OCI-LY1 (cell line): ENCODE measurements at regions not wholly inside any gene's neighbourhood (a gene's known extent, or its start where the extent isn't known, plus 50 kb on each side); places are given as distances from the start of the nearest gene placed in this dataset.

Experiments
- H2AFZ ChIP-seq: fragments of 200-600 bp; sonication (generic), shearing (Covaris generic); 2 replicates; pipeline ENCODE4 v1.6.0; 2014; ENCODE audit warnings: antibody characterized with exemption, mild to moderate bottlenecking, low read length
- H3F3A ChIP-seq: fragments of 200-600 bp; sonication (generic), shearing (Covaris generic); 2 replicates; pipeline ENCODE4 v1.6.0; 2014; ENCODE audit warnings: mild to moderate bottlenecking, antibody characterized with exemption, low read length, moderate library complexity; ENCODE audit not compliant: insufficient read depth
- H3K27ac ChIP-seq: fragments of 200-600 bp; sonication (generic); 2 replicates; pipeline ENCODE4 v1.5.1; 2014; ENCODE audit warnings: low read length, mixed run types, mild to moderate bottlenecking, low read depth; ENCODE audit not compliant: poor library complexity, severe bottlenecking
- H3K27me3 ChIP-seq: fragments of 200-600 bp; sonication (generic); 2 replicates; pipeline ENCODE4 v1.6.0; 2014; ENCODE audit warnings: antibody characterized with exemption, mild to moderate bottlenecking, low read length, moderate library complexity; ENCODE audit not compliant: insufficient read depth
- H3K36me3 ChIP-seq: fragments of 200-600 bp; sonication (generic); 2 replicates; pipeline ENCODE4 v1.6.1; 2014; ENCODE audit warnings: mild to moderate bottlenecking, antibody characterized with exemption, low read length, moderate library complexity, mixed read lengths; ENCODE audit not compliant: insufficient read depth
- H3K4me1 ChIP-seq: fragments of 200-600 bp; sonication (generic); 2 replicates; pipeline ENCODE4 v1.5.1; 2014; ENCODE audit warnings: mild to moderate bottlenecking, low read length, moderate library complexity; ENCODE audit not compliant: insufficient read depth, severe bottlenecking
- H3K4me2 ChIP-seq: fragments of 200-600 bp; sonication (generic), shearing (Covaris generic); 2 replicates; pipeline ENCODE4 v1.6.1; 2014; ENCODE audit warnings: low read length
- H3K4me3 ChIP-seq: fragments of 200-600 bp; sonication (generic); 2 replicates; pipeline ENCODE4 v1.5.1; 2014; ENCODE audit warnings: low read length, low read depth, mild to moderate bottlenecking, mixed read lengths; ENCODE audit not compliant: poor library complexity, severe bottlenecking
- H3K79me2 ChIP-seq: fragments of 200-600 bp; shearing (Covaris generic); 2 replicates; pipeline ENCODE4 v1.6.1; 2016; ENCODE audit warnings: mixed run types, low read length, mixed read lengths; ENCODE audit not compliant: insufficient read depth
- H3K9ac ChIP-seq: fragments of 200-600 bp; sonication (generic), shearing (Covaris generic); 2 replicates; pipeline ENCODE4 v1.6.1; 2014; ENCODE audit warnings: mild to moderate bottlenecking, low read length, mixed read lengths
- H3K9me2 ChIP-seq: fragments of 200-600 bp; sonication (generic), shearing (Covaris generic); 2 replicates; pipeline ENCODE4 v1.6.1; 2014; ENCODE audit warnings: low read depth, mild to moderate bottlenecking, low read length, mixed read lengths
- H3K9me3 ChIP-seq: fragments of 200-600 bp; shearing (Covaris generic); 2 replicates; pipeline ENCODE4 v1.6.1; 2014; ENCODE audit warnings: low read length, mixed read lengths
- H4K20me1 ChIP-seq: fragments of 200-600 bp; sonication (generic), shearing (Covaris generic); 2 replicates; pipeline ENCODE4 v1.6.0; 2016; ENCODE audit warnings: mild to moderate bottlenecking, low read length; ENCODE audit not compliant: insufficient read depth
- CTCF ChIP-seq: fragments of 200-600 bp; sonication (generic), shearing (Covaris generic); IDR thresholded peaks from 2 replicates; pipeline ENCODE4 v1.5.1; 2017; ENCODE audit warnings: mild to moderate bottlenecking, antibody characterized with exemption, low read length, moderate library complexity, mixed read lengths
- EZH2 ChIP-seq: fragments of 200-600 bp; sonication (generic), shearing (Covaris generic); IDR thresholded peaks from 2 replicates; pipeline ENCODE4 v1.8.0; 2017; ENCODE audit warnings: borderline replicate concordance, mixed run types, mild to moderate bottlenecking, antibody characterized with exemption, low read length, moderate library complexity, mixed read lengths

GRCh38 chr1:106880226-106880625, 176.2 kb upstream of the PRMT6 start:
- H3K4me2 ChIP-seq: no peak overlapping the region
- H3K4me1 ChIP-seq: no peaks in the 10 kb centered on the region
- no peaks in the 10 kb centered on the region for H3K9me3 ChIP-seq
- TF ChIP-seq EZH2 (no peak), CTCF (no peak)
- no peak overlapping the region for H3K4me3 ChIP-seq
- H3K27me3 ChIP-seq: no peaks in the 10 kb centered on the region
- H2AFZ ChIP-seq: no peak overlapping the region
- no peaks in the 10 kb centered on the region for H3F3A ChIP-seq
- no peak overlapping the region for H3K27ac ChIP-seq
- no peak overlapping the region for H3K9ac ChIP-seq
- H4K20me1 ChIP-seq: no peaks in the 10 kb centered on the region
- no peaks in the 10 kb centered on the region for H3K36me3 ChIP-seq
- H3K79me2 ChIP-seq: no peaks in the 10 kb centered on the region
- no peaks in the 10 kb centered on the region for H3K9me2 ChIP-seq

DNA sequence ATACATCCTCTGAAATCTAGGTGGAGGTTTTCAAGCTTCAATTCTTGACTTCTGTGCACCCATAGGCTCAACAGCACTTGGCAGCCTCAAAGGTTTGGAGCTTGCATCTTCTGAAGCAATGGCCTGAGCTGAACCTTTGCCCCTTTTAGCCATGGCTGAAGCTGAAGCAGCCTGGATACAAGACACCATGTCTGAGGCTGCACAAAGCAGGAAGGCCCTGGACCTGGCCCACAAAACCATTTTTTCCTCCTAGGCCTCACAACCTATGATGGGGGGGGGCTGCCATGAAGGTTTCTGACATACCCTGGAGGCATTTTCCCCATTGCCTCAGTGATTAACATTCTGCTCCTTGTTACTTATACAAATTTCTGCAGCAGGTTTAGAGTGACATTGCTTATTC, 173.3 kb upstream of the PRMT6 start:
- H4K20me1 ChIP-seq: no peaks in the 10 kb centered on the region
- H3K4me2 ChIP-seq: no peak overlapping the region
- no peaks in the 10 kb centered on the region for H3K9me2 ChIP-seq
- no peak overlapping the region for H2AFZ ChIP-seq
- no peaks in the 10 kb centered on the region for H3F3A ChIP-seq
- H3K9ac ChIP-seq: no peak overlapping the region
- no peaks in the 10 kb centered on the region for H3K36me3 ChIP-seq
- no peaks in the 10 kb centered on the region for H3K9me3 ChIP-seq
- TF ChIP-seq EZH2 (no peak), CTCF (no peak)
- H3K27me3 ChIP-seq: no peaks in the 10 kb centered on the region
- H3K79me2 ChIP-seq: no peaks in the 10 kb centered on the region
- no peaks in the 10 kb centered on the region for H3K4me1 ChIP-seq
- no peak overlapping the region for H3K4me3 ChIP-seq
- no peak overlapping the region for H3K27ac ChIP-seq

DNA sequence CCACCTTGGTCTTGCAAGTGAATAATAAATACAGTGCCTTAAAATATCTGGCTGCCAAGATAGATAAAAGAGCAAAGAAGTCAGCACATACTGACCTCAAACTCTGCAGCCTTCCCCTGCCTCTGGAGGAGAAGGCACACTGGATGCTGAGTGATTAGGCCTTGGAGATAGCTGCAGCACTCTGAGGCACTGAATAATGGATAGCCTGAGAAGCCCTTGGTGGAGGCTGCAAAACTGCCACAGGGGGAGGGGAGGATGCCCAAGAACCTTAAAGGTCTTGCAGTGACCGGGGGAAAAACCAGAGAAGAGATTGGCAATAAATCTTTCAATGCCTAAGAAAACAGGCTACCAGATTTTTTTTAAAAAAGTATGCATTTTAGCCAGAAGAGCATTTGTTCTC, 167.4 kb upstream of the PRMT6 start:
- Histone ChIP-seq H3K4me2 (no peak overlapping the region), H3K4me3 (no peak overlapping the region), H3K27ac (no peak overlapping the region), H3K4me1 (no peaks in the 10 kb centered on the region), H3K9me2 (no peaks in the 10 kb centered on the region), H3K9me3 (no peaks in the 10 kb centered on the region), H3K36me3 (no peaks in the 10 kb centered on the region), H3F3A (no peaks in the 10 kb centered on the region), H4K20me1 (no peaks in the 10 kb centered on the region), H3K9ac (no peak overlapping the region), H3K27me3 (no peaks in the 10 kb centered on the region), H3K79me2 (no peaks in the 10 kb centered on the region), H2AFZ (no peak overlapping the region)
- TF ChIP-seq EZH2: no peak
- no peak for TF ChIP-seq CTCF
